ENCODE measurements at regions not wholly inside any gene's neighbourhood (a gene's known extent, or its start where the extent isn't known, plus 50 kb on each side); places are given as distances from the start of the nearest gene placed in this dataset.

GRCh38 chr10:35770817-35771355, 128.8 kb upstream of the FZD8 start:
- Histone ChIP-seq H3K9me3 (ENCODE audit: control insufficient read depth in 4 of 4, insufficient read depth in 3 of 4, low read length in 3 of 4) (no peaks in the 10 kb centered on the region), H3K27ac (ENCODE audit: low read depth in 1 of 2, low read length in 1 of 2) (no peak overlapping the region), H3K9ac (ENCODE audit: insufficient read depth in 1 of 2, low read length in 2 of 2) (no peak overlapping the region), H3K4me1 (ENCODE audit: control insufficient read depth in 5 of 5, insufficient read depth in 5 of 5, low read length in 5 of 5) (peaks cover 0 to 12% (median 2%) of the 10 kb centered on the region in 5 donors), H3K27me3 (ENCODE audit: control insufficient read depth in 3 of 3, insufficient read depth in 3 of 3, low read length in 2 of 3) (no peaks in the 10 kb centered on the region), H3K4me3 (no peak overlapping the region), H3K36me3 (ENCODE audit: control insufficient read depth in 4 of 4, insufficient read depth in 4 of 4, low read length in 4 of 4) (no peaks in the 10 kb centered on the region)
- peak in 2 of 3 donors; percentile 42 to 52 for DNase-seq
- peak; percentile 67 for ATAC-seq (ENCODE audit: insufficient read depth, low FRiP score)
- TF ChIP-seq CTCF (IDR thresholded peaks at IDR 0.05; ENCODE audit: control extremely low read depth, extremely low read depth): no peak
- WGBS, 2 donors: 48 to 69% methylated on average over 4 of the region's 4 CpGs

- H3K9me3 ChIP-seq (ENCODE audit: control insufficient read depth in 4 of 4, insufficient read depth in 3 of 4, low read length in 3 of 4): no peaks in the 10 kb centered on the region
- TF ChIP-seq CTCF (IDR thresholded peaks at IDR 0.05; ENCODE audit: control extremely low read depth, extremely low read depth): no peak
- DNase-seq (no peak), ATAC-seq (ENCODE audit: insufficient read depth, low FRiP score) (no peak)
- H3K4me1 ChIP-seq (ENCODE audit: control insufficient read depth in 5 of 5, insufficient read depth in 5 of 5, low read length in 5 of 5): peaks cover 2 to 12% (median 7%) of the 10 kb centered on the region in 5 donors
- no peak overlapping the region for H3K27ac ChIP-seq (ENCODE audit: low read depth in 1 of 2, low read length in 1 of 2)
- no peak overlapping the region for H3K9ac ChIP-seq (ENCODE audit: insufficient read depth in 1 of 2, low read length in 2 of 2)
- H3K36me3 ChIP-seq (ENCODE audit: control insufficient read depth in 4 of 4, insufficient read depth in 4 of 4, low read length in 4 of 4): no peaks in the 10 kb centered on the region
- no peaks in the 10 kb centered on the region for H3K27me3 ChIP-seq (ENCODE audit: control insufficient read depth in 3 of 3, insufficient read depth in 3 of 3, low read length in 2 of 3)
- no peak overlapping the region for H3K4me3 ChIP-seq
Measured at GRCh38 chr10:35769795-35770194, 127.7 kb upstream of the FZD8 start.

GRCh38 chr10:35768731-35769130, 126.6 kb upstream of the FZD8 start:
- Histone ChIP-seq H3K9ac (ENCODE audit: insufficient read depth in 1 of 2, low read length in 2 of 2) (no peak overlapping the region), H3K9me3 (ENCODE audit: control insufficient read depth in 4 of 4, insufficient read depth in 3 of 4, low read length in 3 of 4) (no peaks in the 10 kb centered on the region), H3K36me3 (ENCODE audit: control insufficient read depth in 4 of 4, insufficient read depth in 4 of 4, low read length in 4 of 4) (no peaks in the 10 kb centered on the region), H3K27ac (ENCODE audit: low read depth in 1 of 2, low read length in 1 of 2) (no peak overlapping the region), H3K4me3 (no peak overlapping the region), H3K4me1 (ENCODE audit: control insufficient read depth in 5 of 5, insufficient read depth in 5 of 5, low read length in 5 of 5) (peaks cover 2 to 12% (median 7%) of the 10 kb centered on the region in 5 donors), H3K27me3 (ENCODE audit: control insufficient read depth in 3 of 3, insufficient read depth in 3 of 3, low read length in 2 of 3) (no peaks in the 10 kb centered on the region)
- ATAC-seq (ENCODE audit: insufficient read depth, low FRiP score): no peak
- 53 to 54% methylated on average over 6 of the region's 6 CpGs for WGBS, 2 donors
- DNase-seq: no peak
- no peak for TF ChIP-seq CTCF (IDR thresholded peaks at IDR 0.05; ENCODE audit: control extremely low read depth, extremely low read depth)

GRCh38 chr10:35768011-35768410, 125.9 kb upstream of the FZD8 start:
- 65 to 85% methylated on average over 5 of the region's 5 CpGs for WGBS, 2 donors
- Histone ChIP-seq H3K9me3 (ENCODE audit: control insufficient read depth in 4 of 4, insufficient read depth in 3 of 4, low read length in 3 of 4) (no peaks in the 10 kb centered on the region), H3K4me3 (no peak overlapping the region), H3K9ac (ENCODE audit: insufficient read depth in 1 of 2, low read length in 2 of 2) (no peak overlapping the region), H3K36me3 (ENCODE audit: control insufficient read depth in 4 of 4, insufficient read depth in 4 of 4, low read length in 4 of 4) (no peaks in the 10 kb centered on the region), H3K4me1 (ENCODE audit: control insufficient read depth in 5 of 5, insufficient read depth in 5 of 5, low read length in 5 of 5) (peaks cover 2 to 12% (median 7%) of the 10 kb centered on the region in 5 donors), H3K27ac (ENCODE audit: low read depth in 1 of 2, low read length in 1 of 2) (no peak overlapping the region), H3K27me3 (ENCODE audit: control insufficient read depth in 3 of 3, insufficient read depth in 3 of 3, low read length in 2 of 3) (no peaks in the 10 kb centered on the region)
- ATAC-seq (ENCODE audit: insufficient read depth, low FRiP score): no peak
- DNase-seq: no peak
- TF ChIP-seq CTCF (IDR thresholded peaks at IDR 0.05; ENCODE audit: control extremely low read depth, extremely low read depth): no peak
